Nucleus accumbens (tissue), 56 donors: ENCODE measurements at regions not wholly inside any gene's neighbourhood (a gene's known extent, or its start where the extent isn't known, plus 50 kb on each side); places are given as distances from the start of the nearest gene placed in this dataset.
A peak's percentile ranks its signal among the peaks of the same experiment; 100 is the strongest.
"Not testable (repeated sequence)": the region's sequence is repeated elsewhere in the genome, so short reads cannot be mapped to it uniquely, and the experiment has no call there.

ENCODE experiments used
- DNase-seq, 56 donors: peaks; one replicate each; lab custom pipeline; 2025; lab: John Stamatoyannopoulos, UW

DNA sequence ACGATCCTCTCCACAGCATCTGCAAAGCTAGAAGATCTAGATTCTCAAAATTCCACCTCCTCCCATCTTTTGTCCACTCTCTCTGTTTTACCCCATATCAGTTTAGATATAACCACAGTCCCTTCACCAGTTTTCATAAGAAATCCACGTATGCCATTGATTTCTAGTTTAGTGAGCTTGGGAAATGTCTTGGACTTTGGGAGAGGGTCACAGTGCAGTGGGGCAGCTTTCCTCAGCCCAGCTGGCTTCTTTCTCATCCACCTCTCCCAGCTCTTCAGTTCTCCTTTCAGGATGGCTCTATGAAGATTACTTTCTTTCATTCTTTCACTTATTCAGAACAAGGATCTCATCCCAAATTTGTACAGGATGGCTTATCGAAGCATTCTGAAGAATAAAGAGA, 203.9 kb upstream of the ADCY2 start:
- DNase-seq: no peak

DNA sequence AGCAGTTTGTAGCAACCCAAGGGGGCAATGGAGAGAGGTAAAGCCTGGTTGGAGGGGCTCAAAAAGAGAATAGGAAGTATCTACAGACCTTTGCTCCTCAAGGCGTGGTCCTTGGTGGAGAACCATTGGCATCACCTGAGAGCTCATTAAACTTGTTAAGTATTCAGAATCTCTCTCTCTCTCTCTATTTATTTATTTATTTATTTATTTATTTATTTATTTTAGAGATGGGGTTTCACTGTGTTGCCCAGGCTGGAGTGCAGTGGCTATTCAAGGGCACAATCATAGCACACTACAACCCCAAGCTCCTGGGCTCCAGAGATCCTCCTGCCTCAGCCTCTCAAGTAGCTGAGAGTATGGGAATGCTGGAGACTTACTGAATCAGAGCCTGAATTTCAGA, 193.1 kb upstream of the ADCY2 start:
- DNase-seq: no peak

DNA sequence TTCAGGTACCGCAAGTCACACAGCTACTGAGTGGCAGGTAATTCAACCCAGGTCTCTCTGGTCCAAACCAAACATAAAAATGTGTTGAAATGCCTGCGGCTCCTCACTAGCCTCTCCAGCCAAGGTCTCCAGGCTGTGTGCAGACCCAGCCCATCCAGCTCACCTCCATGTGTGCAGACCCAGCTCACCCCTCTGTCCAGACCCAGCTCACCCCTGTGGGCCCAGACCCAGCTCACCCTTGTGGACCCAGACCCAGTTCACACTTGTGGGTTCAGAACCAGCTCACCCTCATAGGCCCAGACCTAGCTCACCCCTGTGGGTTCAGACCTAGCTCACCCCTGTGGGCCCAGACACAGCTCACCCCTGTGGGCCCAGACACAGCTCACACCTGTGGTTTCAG, 188.0 kb upstream of the ADCY2 start:
- DNase-seq: no peak

DNA sequence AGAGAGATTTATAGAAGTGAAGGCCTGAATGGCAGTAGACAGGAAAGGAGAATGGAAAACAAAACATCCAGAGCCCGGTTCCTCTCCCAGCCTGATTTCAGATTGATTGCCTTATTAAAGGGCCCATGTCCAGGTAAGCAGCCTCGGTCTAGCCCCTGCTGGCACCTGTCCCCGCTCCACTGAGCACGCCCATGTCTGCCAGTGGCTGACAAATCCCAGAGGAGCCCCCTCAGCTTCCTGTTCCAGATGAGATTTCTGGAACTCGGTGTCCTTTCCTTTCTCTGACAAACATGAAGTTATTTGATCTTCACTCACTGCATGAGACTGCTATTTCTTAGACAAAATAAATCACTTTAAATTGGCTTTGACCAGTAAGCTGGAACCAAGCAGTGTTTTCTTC, 187.0 kb upstream of the ADCY2 start:
- no peak for DNase-seq

DNA sequence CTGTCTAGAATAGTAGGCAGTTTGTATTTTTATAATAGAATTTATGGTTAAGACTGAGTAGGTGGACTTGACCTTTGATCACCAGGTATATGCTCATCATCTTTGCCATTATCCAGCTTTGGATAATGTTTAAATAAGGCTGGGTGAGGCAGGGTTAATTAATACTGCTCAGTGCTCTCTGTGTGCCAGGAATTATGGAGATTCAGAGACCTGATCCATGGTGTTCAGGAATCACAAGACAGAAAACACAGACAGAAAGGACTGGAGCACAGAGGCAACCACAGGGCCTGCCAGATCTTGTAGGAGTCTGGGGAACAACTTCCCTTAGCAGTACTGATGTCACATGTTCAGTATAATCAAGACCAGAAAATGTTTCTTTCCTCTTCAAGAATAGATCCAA, 186.3 kb upstream of the ADCY2 start:
- no peak for DNase-seq

DNA sequence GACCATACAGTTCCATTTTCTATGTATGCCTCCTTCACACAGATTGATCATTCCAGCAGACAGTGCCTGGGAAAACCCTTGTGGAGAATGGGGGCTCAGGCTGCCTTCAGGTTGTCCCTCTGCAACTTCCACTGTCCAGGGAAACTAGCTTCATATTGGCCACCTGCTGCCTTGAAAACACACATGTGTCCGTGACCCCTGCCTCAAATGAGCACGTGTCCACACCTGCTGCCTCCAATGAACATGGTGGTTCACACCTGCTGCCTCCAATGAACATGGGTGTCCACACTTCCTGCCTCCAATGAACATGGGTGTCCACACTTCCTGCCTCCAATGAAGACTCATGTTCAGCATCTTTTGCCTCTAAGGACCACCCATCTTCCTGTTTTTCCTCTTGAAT, 185.4 kb upstream of the ADCY2 start:
- no peak for DNase-seq

DNA sequence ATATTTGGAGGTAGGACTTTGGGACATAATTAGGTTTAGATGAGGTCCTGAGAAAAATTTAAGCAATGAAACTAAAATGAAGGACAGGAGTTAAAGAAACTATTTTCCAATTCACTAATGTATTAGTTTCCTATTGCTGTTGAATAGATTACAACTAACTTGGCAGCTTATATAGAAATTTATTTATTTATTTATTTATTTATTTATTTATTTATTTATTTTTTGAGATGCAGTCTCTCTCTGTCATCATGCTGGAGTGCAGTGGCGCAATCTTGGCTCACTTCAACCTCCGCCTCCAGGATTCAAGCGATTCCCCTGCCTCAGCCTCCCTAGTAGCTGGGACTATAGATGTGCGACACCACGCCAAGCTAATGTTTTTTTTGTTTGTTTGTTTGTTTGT, 182.4 kb upstream of the ADCY2 start:
- no peak for DNase-seq

DNA sequence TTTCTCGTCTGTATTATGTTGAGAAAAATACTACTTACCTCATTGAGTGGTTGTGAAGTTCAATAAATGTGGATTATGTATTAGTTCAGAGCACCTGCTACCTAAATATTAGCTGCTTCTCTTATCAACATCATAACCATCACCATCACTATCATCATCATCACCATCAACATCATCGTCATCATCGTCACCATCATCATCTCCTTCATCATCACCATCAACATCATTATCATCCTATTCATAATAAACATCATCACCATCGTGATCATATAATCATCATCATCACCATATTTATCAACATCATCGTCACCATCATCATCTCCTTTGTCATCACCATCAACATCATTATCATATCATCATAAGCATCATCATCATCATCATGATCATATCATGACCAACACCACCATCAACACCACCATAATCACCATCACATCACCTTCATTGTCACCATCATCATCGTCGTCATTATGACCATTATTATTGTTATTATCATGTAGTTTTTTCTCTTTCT, 181.0 kb upstream of the ADCY2 start:
- no peak for DNase-seq

DNA sequence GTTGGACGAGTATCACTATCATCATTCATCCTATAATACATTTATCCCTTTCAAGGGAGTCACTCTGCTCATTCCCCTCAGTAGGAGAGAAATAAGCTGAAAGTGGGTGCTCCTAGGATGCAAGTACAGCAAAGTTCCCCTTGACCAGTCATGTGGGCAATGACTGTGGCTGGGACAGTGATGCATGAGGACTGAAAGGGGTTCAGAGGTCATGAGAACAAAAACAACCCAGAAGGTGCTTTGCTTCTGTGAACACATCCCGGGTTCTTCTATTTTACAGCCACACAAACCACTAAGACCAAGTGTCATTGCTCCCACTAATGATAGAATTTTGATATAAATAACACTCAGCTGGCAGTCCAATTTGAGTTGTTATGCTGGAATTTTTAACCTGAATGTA, 177.8 kb upstream of the ADCY2 start:
- no peak for DNase-seq

DNA sequence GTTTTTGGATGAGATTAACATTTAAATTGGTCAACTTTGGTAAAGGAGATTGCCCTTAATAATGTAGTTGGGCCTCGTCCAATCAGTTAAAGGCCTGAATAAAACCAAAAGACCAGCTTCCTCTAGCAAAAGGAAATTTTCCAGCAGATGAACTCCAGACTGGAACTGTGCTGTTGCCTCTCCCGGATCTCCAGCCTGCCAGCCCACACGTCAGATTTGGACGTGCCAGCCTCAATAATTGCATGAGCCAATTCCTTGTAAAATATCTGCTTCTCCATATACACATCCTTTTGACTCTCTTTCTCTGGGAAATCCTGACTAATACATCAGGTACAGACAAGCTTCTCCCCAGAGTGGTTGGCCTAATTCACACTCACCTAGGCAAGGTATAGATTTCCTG, 175.8 kb upstream of the ADCY2 start:
- DNase-seq: no peak

DNA sequence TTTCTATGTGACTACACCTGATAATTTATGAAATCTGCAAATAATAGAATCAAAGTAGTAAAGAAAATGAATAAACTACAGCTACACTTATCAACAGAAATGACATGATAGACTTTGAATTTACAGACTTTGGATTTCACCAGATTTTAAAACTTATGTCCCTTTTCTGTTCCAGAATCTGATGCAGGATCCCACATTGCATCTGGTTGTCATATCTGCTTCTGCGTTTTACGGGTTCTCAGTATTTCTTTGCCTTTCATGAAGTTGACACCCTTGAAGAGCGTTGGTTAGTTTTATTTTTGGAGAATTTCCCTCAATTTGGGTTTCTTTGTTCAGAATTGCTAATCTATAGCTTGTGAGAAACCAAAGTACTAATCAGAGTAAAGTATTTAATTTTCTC, 174.9 kb upstream of the ADCY2 start:
- DNase-seq: no peak

DNA sequence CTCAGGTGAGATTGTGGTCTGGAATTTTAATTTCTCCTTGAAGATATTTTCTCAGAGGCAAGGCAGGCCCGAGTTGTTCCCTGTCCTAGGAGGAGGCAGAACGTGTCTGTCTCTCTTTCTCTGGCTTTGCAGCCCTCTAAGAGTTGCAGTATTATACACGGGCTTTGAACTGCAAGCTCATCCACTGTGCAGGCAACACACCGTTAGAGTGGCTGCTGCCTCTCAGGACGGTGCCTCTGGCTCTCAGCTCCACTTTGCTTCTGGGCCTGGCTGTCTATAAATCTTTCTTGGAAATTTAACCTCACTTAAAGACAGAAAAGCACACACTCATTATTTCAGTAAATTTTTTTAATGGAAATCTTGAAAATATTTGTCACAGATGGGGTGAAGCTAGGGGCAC, 170.1 kb upstream of the ADCY2 start:
- no peak for DNase-seq

DNA sequence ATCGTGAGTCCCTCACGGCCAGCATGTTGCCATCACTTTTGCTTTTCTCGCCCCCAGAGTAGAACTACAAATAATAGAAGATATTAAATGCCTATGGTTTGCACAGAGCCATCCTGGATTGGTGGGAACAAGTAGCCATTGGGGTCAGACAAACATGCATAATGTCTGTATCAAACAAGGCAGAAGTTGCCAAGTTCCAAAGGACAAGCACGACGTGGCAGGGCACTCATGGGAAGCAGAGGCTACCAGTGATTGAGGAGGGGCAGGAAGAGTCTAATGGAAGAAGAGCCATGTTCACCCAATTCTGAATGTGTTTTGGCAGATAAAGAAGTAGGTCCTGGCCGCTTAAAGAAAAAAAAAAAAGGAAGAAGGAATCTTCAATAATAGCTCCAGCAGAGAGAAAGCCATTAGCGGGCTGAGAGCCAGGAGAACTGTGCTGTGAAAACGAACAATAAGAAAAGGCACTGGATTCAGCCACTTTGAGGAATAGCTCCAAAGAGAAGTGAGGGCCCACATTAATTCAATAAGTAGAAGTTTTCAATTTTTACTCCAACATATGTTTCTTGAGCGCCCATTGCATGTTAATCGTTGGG, 153.7 kb upstream of the ADCY2 start:
- DNase-seq: no peak

DNA sequence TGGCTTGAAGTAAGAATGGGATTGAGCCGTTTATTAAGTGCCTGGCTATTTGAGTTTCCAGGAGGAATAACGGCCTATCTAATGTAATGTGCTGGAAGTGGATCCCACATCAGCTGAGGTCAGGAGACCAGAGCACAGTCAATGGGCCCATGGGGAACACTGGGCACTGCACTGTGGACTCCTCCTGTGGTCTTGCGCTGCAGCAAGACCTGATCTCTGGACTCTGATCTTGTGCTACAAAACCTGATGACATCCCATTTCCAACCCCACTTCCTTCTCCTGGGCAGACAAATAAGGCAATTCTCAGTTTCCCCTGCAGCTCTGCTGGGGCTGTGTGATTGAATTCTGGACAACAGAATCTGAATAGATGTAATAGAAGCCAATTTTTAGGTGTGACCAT, 151.7 kb upstream of the ADCY2 start:
- no peak for DNase-seq

DNA sequence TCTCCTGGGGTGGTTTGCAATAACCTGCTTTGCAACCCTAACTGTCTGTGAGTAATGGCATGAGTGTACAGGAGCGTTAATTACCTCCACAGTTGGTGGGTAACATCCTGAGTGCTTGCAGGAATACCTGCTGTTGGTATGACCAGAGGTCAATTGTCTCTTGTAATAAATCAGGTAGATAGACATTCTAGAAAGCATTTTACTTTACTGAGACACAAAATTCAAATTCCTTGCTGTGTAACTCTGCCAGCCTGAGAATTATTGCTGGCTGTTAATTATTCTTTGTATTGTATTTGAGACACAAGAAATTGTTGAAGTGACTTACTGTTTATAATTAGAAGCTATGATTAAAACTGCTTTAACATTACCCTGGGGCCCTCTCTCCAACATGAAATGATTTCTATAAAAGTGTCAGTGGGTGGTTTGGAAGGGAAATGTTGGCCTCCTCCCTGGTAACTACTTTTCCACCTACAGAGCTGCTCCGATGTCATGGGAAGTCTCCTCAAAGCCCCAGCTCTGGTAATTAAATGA, 150.8 kb upstream of the ADCY2 start:
- no peak for DNase-seq

DNA sequence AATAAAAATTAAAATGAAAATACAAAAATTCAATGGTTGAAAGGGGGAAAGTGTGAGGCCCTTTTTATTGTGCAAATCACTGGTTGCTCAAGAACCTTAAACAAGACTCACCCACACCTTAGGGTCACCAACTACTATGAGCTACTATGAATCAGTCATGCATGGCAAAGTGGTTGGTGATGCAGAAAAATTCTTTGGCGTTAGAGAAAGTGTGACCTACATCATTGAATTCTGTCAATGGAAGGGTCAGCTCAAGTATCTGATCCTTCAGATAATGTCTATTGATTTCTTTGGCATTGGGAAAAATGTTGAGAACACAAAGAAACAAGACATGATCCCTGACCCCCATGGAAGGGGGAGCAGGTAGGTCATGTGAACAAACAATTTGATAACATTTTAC, 149.7 kb upstream of the ADCY2 start:
- DNase-seq: no peak

DNA sequence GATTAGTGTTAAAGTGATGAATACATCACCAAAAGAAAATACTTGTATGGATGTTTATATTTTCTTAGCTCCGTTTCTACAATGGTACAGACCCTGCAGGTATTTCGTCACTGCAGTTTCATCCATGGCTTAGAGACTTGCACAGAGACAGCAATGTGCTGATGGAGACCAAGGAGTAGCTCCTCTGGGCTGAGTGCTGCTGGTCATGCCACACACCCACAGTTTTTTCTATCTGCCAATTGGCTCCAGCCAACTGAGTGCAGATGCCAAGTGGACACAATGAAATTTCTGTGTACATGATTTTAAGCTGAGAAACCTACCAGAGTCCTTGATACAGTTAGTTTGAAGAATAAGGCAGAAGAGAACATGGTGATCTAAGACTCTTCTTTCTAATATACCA, 145.9 kb upstream of the ADCY2 start:
- no peak for DNase-seq

DNA sequence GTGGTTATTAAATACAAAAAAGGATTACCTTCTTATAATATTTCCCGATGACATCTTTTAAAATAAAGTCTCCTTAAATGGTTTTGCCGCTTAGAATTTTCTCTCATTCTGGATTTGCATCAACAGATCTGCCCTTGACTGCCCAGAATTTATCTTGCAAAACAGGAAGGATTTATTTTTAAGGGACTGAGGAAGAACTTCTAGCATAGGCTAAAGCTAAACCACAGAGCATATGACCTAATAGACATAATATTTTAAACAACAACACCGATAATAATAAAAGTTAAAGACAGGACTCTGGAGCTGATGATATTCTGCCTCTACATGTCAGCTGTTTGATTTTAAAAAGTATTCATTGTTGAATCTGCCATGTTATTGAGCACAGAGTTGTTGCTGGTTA, 145.3 kb upstream of the ADCY2 start:
- DNase-seq: no peak

DNA sequence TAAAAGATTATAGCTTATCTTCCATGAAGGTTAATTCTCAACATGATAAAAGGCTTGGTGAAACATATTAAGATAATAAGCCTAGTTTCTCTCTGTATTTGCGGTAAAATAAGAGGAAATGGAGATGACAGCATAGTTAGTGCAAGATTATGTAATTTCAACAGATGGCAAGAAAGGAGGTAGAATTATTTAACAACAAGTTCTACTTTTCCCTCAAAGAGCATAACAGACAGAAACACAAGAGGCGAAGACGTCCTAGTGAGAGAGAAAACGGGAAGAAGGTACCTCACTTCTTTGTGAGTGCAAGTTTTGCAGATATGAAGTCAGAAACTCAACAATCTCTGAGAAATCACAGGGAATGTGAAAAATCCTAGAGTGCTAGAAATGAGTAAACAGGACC, 144.8 kb upstream of the ADCY2 start:
- no peak for DNase-seq

DNA sequence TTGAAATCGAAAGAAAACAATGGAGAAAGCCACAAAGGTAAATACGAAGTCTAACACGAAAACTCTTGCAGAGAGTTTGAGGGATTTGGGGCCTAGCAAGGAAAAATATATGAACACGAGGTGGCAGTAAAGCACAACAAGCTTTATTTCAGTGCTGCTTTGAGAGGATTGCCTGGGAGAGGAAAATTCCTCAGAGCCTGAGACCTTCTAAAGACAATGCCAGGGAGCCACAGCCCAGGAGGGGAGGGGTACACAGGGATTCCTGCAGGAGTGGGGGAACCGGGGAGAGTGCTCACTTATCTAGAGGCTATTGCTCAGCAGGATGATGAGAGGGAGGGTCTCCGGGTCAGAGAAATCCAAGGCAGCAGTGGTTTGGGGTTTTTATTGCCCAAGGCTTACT, 134.9 kb upstream of the ADCY2 start:
- peak in 3 of 56 donors; percentile 12 to 16 (median 14) for DNase-seq

DNA sequence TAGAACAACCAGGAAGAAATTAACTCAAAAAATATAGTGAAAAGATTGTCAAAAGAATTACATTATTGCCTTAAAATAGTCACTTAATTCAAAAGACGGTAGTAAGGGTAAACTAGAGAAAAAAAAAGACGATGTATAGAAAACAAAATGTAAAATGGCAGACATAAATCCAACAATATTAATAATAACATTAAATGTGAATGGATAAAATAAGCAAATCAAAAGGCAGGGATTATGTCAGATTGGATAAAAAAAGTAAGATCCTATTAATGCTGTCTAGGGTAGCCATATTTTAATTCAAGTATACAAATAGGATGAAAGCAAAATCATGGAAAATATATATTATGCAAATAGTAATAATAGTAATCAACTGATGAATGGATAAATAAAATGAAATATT, 134.0 kb upstream of the ADCY2 start:
- no peak for DNase-seq

DNA sequence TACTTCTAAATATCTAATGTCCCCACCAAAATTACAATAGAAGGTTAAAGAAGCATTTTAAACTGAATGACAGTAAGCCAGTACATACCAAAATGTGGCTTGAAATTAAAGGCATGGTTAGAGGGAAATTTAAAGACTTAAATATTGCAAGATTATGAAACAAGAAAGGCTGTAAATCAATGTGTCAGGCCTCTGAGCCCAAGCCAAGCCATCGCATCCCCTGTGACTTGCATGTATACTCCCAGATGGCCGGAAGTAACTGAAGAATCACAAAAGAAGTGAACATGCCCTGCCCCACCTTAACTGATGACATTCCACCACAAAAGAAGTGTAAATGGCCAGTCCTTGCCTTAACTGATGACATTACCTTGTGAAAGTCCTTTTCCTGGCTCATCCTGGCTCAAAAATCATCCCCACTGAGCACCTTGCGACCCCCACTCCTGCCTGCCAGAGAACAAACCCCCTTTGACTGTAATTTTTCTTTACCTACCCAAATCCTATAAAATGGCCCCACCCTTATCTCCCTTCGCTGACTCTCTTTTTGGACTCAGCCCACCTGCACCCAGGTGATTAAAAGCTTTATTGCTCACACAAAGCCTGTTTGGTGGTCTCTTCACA, 132.4 kb upstream of the ADCY2 start:
- not testable (repeated sequence) for DNase-seq

DNA sequence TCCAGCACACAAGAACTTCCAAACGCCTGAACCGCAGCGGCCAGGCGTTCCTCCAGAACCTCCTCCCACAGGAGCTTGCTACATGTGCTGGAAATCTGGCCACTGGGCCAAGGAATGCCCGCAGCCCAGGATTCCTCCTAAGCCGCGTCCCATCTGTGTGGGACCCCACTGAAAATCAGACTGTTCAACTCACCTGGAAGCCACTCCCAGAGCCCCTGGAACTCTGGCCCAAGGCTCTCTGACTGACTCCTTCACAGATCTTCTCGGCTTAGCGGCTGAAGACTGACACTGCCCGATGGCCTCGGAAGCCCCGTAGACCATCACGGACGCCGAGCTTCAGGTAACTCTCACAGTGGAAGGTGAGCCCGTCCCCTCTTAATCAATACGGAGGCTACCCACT, 130.2 kb upstream of the ADCY2 start:
- not testable (repeated sequence) for DNase-seq
